ENCODE measurements at regions not wholly inside any gene's neighbourhood (a gene's known extent, or its start where the extent isn't known, plus 50 kb on each side); places are given as distances from the start of the nearest gene placed in this dataset.
A peak's percentile ranks its signal among the peaks of the same experiment; 100 is the strongest.

DNA sequence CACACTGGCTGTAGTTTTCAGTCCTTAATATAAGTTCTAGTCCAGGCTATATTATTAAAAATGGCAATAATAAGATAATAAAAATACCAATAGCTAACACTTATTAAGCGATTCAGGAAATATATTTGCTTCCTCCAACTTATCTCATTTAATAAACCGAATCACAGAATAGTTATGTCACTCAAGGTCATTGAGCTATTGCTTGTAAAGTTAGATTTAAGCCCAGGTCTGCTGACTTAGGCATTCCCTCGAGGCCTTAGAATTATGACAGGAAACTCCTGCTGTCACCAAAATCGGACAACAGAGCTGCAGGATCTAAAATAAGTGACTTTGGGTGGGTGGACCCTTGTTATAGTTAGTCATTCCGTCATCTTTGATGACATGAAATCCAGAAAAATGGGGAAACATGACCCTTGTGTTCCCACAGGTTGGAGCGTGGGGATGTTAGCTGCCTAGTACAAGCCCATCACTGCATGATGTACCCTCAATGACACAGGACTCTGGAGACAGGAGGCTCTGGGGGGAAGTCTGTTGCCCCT is 181.3 kb upstream of the PHYHIPL start (continued):
- TF ChIP-seq, protein P1, sequence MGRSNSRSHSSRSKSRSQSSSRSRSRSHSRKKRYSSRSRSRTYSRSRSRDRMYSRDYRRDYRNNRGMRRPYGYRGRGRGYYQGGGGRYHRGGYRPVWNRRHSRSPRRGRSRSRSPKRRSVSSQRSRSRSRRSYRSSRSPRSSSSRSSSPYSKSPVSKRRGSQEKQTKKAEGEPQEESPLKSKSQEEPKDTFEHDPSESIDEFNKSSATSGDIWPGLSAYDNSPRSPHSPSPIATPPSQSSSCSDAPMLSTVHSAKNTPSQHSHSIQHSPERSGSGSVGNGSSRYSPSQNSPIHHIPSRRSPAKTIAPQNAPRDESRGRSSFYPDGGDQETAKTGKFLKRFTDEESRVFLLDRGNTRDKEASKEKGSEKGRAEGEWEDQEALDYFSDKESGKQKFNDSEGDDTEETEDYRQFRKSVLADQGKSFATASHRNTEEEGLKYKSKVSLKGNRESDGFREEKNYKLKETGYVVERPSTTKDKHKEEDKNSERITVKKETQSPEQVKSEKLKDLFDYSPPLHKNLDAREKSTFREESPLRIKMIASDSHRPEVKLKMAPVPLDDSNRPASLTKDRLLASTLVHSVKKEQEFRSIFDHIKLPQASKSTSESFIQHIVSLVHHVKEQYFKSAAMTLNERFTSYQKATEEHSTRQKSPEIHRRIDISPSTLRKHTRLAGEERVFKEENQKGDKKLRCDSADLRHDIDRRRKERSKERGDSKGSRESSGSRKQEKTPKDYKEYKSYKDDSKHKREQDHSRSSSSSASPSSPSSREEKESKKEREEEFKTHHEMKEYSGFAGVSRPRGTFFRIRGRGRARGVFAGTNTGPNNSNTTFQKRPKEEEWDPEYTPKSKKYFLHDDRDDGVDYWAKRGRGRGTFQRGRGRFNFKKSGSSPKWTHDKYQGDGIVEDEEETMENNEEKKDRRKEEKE (IDR thresholded peaks at IDR 0.05): no peak
- TF ChIP-seq ATF7 (IDR thresholded peaks at IDR 0.05; ENCODE audit: low read depth): peak; percentile 25; the same call in 1 of the 2 replicates
- no peak for TF ChIP-seq GATAD2B (conservative IDR thresholded peaks at IDR 0.05; ENCODE audit: low read depth)
- TF ChIP-seq, protein P2, sequence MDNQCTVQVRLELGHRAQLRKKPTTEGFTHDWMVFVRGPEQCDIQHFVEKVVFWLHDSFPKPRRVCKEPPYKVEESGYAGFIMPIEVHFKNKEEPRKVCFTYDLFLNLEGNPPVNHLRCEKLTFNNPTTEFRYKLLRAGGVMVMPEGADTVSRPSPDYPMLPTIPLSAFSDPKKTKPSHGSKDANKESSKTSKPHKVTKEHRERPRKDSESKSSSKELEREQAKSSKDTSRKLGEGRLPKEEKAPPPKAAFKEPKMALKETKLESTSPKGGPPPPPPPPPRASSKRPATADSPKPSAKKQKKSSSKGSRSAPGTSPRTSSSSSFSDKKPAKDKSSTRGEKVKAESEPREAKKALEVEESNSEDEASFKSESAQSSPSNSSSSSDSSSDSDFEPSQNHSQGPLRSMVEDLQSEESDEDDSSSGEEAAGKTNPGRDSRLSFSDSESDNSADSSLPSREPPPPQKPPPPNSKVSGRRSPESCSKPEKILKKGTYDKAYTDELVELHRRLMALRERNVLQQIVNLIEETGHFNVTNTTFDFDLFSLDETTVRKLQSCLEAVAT (IDR thresholded peaks at IDR 0.05): no peak
- TF ChIP-seq IRF4 (IDR thresholded peaks at IDR 0.05; ENCODE audit: low read depth, low read length): no peak
- TF ChIP-seq MYC (IDR thresholded peaks at IDR 0.05; ENCODE audit: insufficient read depth, insufficient read length, insufficient replicate concordance, low read length, severe bottlenecking): no peak
- TF ChIP-seq CEBPB (IDR thresholded peaks at IDR 0.05; ENCODE audit: borderline replicate concordance in 1 of 2, low read depth in 2 of 2, low read length in 2 of 2): no peak
- no peak for TF ChIP-seq SMAD1 (IDR thresholded peaks at IDR 0.05; ENCODE audit: low read depth, partially characterized antibody)
- TF ChIP-seq, protein P3, sequence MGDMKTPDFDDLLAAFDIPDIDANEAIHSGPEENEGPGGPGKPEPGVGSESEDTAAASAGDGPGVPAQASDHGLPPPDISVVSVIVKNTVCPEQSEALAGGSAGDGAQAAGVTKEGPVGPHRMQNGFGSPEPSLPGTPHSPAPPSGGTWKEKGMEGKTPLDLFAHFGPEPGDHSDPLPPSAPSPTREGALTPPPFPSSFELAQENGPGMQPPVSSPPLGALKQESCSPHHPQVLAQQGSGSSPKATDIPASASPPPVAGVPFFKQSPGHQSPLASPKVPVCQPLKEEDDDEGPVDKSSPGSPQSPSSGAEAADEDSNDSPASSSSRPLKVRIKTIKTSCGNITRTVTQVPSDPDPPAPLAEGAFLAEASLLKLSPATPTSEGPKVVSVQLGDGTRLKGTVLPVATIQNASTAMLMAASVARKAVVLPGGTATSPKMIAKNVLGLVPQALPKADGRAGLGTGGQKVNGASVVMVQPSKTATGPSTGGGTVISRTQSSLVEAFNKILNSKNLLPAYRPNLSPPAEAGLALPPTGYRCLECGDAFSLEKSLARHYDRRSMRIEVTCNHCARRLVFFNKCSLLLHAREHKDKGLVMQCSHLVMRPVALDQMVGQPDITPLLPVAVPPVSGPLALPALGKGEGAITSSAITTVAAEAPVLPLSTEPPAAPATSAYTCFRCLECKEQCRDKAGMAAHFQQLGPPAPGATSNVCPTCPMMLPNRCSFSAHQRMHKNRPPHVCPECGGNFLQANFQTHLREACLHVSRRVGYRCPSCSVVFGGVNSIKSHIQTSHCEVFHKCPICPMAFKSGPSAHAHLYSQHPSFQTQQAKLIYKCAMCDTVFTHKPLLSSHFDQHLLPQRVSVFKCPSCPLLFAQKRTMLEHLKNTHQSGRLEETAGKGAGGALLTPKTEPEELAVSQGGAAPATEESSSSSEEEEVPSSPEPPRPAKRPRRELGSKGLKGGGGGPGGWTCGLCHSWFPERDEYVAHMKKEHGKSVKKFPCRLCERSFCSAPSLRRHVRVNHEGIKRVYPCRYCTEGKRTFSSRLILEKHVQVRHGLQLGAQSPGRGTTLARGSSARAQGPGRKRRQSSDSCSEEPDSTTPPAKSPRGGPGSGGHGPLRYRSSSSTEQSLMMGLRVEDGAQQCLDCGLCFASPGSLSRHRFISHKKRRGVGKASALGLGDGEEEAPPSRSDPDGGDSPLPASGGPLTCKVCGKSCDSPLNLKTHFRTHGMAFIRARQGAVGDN (IDR thresholded peaks at IDR 0.05): 0 out of 2 replicates have a peak, but pooled peaks have one; percentile 38
- TF ChIP-seq SMC3 (IDR thresholded peaks at IDR 0.05; ENCODE audit: borderline replicate concordance, low read length): no peak

Measured in GM12878 (cell line).